Breast epithelium (tissue), 4 donors: ENCODE measurements at regions not wholly inside any gene's neighbourhood (a gene's known extent, or its start where the extent isn't known, plus 50 kb on each side); places are given as distances from the start of the nearest gene placed in this dataset.
"Not testable (repeated sequence)": the region's sequence is repeated elsewhere in the genome, so short reads cannot be mapped to it uniquely, and the experiment has no call there.

ENCODE experiments used
- DNase-seq, 2 donors: peaks; one replicate each; pipeline ENCODE4 v3.0.0-alpha.2; 2019; ENCODE audit warnings: low spot score in 2 of 2
- H3K27ac ChIP-seq, 2 donors: fragments of 200-600 bp; sonication (generic) in 1 of 2; one replicate each; pipeline ENCODE4 v1.5.1; 2016 to 2019; ENCODE audit warnings: mild to moderate bottlenecking in 1 of 2
- H3K27me3 ChIP-seq, 2 donors: fragments of 200-600 bp; sonication (generic) in 1 of 2; one replicate each; pipeline versions ENCODE4 v1.5.1 to v1.6.0; 2017 to 2019; ENCODE audit warnings: control low read depth in 1 of 2, mild to moderate bottlenecking in 1 of 2
- H3K36me3 ChIP-seq: fragments of 200-600 bp; one replicate; pipeline ENCODE4 v1.5.1; 2019
- H3K4me1 ChIP-seq, 2 donors: fragments of 200-600 bp; sonication (generic); one replicate each; pipeline ENCODE4 v1.5.1; 2016 to 2019; ENCODE audit warnings: control low read depth in 1 of 2
- H3K4me3 ChIP-seq, 3 donors: fragments of 200-600 bp; sonication (generic); 1 replicate in 2 of 3; 2 replicates in 1 of 3; pipeline ENCODE4 v1.5.1; 2016 to 2019; ENCODE audit warnings: mild to moderate bottlenecking in 3 of 3, moderate library complexity in 2 of 3
- H3K9me3 ChIP-seq, 2 donors: fragments of 200-600 bp; sonication (generic) in 1 of 2; one replicate each; pipeline ENCODE4 v1.5.1; 2016 to 2019; ENCODE audit warnings: control low read depth in 1 of 2
- CTCF ChIP-seq, 3 donors: fragments of 450-650 bp; IDR thresholded peaks; one replicate each; pipeline ENCODE4 v1.5.1; 2016 to 2017; ENCODE audit warnings: antibody characterized with exemption in 3 of 3, mild to moderate bottlenecking in 3 of 3, moderate library complexity in 3 of 3
- POLR2A ChIP-seq: fragments of 450-650 bp; IDR thresholded peaks from one replicate; pipeline ENCODE4 v1.6.1; 2016; ENCODE audit warnings: antibody characterized with exemption, mild to moderate bottlenecking, moderate library complexity
- POLR2AphosphoS5 ChIP-seq, 3 donors: sonication (generic); formaldehyde crosslinking; IDR thresholded peaks; one replicate each; pipeline ENCODE4 v1.6.1; 2017; ENCODE audit warnings: antibody characterized with exemption in 3 of 3
- intact Hi-C: fragments of 100-400 bp; cut with DNase I; formaldehyde crosslinking; loops from one replicate; pipeline ENCODE4 v1.15.1; 2023; ENCODE audit warnings: low total_unique reads

GRCh38 chr6:23851522-23851921 lies 274.5 kb upstream of the NRSN1 start:
- intact Hi-C loops, result no loop called here
- H3K9me3 ChIP-seq, result no peaks in the 10 kb centered on the region
- H3K27ac ChIP-seq, result no peak overlapping the region
- no peaks in the 10 kb centered on the region for H3K4me1 ChIP-seq
- DNase-seq, result no peak
- no peak overlapping the region for H3K4me3 ChIP-seq
- H3K27me3 ChIP-seq, result no peaks in the 10 kb centered on the region
- TF ChIP-seq CTCF (IDR thresholded peaks at IDR 0.05) (no peak), POLR2A (no peak), POLR2AphosphoS5 (IDR thresholded peaks at IDR 0.05) (no peak)
- H3K36me3 ChIP-seq, result no peaks in the 10 kb centered on the region

- H3K4me3 ChIP-seq, H3K27me3 ChIP-seq, H3K27ac ChIP-seq, intact Hi-C loops, H3K4me1 ChIP-seq, H3K9me3 ChIP-seq, DNase-seq, H3K36me3 ChIP-seq: not testable (repeated sequence)
Observed at GRCh38 chr6:23853566-23854133, 272.4 kb upstream of the NRSN1 start.

- H3K27ac ChIP-seq, H3K4me3 ChIP-seq, H3K4me1 ChIP-seq, H3K9me3 ChIP-seq, intact Hi-C loops, DNase-seq, H3K36me3 ChIP-seq, H3K27me3 ChIP-seq: not testable (repeated sequence)
Observed at GRCh38 chr6:23854154-23854553, 271.9 kb upstream of the NRSN1 start.

- H3K36me3 ChIP-seq, result no peaks in the 10 kb centered on the region
- H3K4me1 ChIP-seq, result no peaks in the 10 kb centered on the region
- no peaks in the 10 kb centered on the region for H3K9me3 ChIP-seq
- no peaks in the 10 kb centered on the region for H3K27me3 ChIP-seq
- intact Hi-C loops, result no loop called here
- TF ChIP-seq CTCF (IDR thresholded peaks at IDR 0.05), result no peak
- no peak for TF ChIP-seq POLR2A
- TF ChIP-seq POLR2AphosphoS5 (IDR thresholded peaks at IDR 0.05), result no peak
- no peak overlapping the region for H3K4me3 ChIP-seq
- no peak overlapping the region for H3K27ac ChIP-seq
- DNase-seq, result no peak
Observed at GRCh38 chr6:23855497-23856116, 270.4 kb upstream of the NRSN1 start.

GRCh38 chr6:23870496-23870895 lies 255.5 kb upstream of the NRSN1 start:
- Histone ChIP-seq H3K4me1 (no peaks in the 10 kb centered on the region), H3K27me3 (no peaks in the 10 kb centered on the region), H3K4me3 (no peak overlapping the region), H3K36me3 (no peaks in the 10 kb centered on the region), H3K27ac (no peak overlapping the region), H3K9me3 (peaks cover 0 to 14% of the 10 kb centered on the region in 2 donors)
- intact Hi-C loops, result no loop called here
- DNase-seq, result no peak
- TF ChIP-seq CTCF (IDR thresholded peaks at IDR 0.05) (no peak), POLR2A (no peak), POLR2AphosphoS5 (IDR thresholded peaks at IDR 0.05) (no peak)

GRCh38 chr6:23873161-23873560 lies 252.9 kb upstream of the NRSN1 start:
- Histone ChIP-seq H3K4me1 (no peaks in the 10 kb centered on the region), H3K27ac (no peak overlapping the region), H3K27me3 (no peaks in the 10 kb centered on the region), H3K4me3 (no peak overlapping the region), H3K36me3 (no peaks in the 10 kb centered on the region), H3K9me3 (no peaks in the 10 kb centered on the region)
- intact Hi-C loops, result no loop called here
- TF ChIP-seq POLR2AphosphoS5 (IDR thresholded peaks at IDR 0.05), result no peak
- no peak for TF ChIP-seq POLR2A
- no peak for TF ChIP-seq CTCF (IDR thresholded peaks at IDR 0.05)
- DNase-seq, result no peak
